Left renal cortex interstitium (tissue), 4 donors: ENCODE measurements at regions not wholly inside any gene's neighbourhood (a gene's known extent, or its start where the extent isn't known, plus 50 kb on each side); places are given as distances from the start of the nearest gene placed in this dataset.
"Not testable (repeated sequence)": the region's sequence is repeated elsewhere in the genome, so short reads cannot be mapped to it uniquely, and the experiment has no call there.

Experiments used
- DNase-seq, 4 donors: peaks; one replicate each; pipeline ENCODE4 v3.0.0-alpha.2; 2013; ENCODE audit warnings: low read depth in 4 of 4, low spot score in 2 of 4, missing footprints in 1 of 4

DNA sequence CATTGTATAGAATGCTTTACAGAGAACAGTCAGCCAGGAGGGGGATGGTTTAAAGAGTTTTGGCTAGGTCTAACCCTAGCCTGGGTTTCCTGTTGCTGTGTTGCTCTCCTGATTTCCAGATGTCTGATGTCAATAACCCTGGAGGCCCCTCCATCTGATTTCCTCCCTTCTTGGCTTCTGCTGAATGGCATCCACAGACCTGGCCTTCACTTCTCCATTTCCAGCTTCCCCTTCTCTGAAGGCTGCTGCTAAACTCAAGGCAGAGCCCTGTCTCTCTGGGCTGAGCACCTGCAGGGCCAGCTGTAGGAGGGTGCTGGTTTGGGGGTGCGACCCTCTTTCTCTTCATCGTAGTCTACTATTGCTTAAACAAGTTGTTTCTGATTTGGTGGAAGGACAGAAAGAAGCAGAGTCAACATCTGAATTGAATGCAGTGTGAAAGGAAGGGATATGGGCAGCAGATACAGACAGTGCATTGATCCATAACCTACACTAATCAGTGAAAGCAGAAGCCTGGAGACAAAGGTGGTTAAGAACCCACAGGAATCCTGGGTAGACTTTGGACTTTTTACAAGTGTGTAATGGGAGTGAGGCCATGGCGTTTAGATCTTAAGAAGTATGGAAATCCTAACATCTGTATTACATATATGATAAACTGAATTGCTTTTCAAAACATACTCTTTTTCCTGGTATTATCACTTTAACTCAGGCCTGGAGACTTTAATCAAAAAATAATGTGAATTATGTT is 153.6 kb downstream of the HRH4 start:
- DNase-seq, result no peak

DNA sequence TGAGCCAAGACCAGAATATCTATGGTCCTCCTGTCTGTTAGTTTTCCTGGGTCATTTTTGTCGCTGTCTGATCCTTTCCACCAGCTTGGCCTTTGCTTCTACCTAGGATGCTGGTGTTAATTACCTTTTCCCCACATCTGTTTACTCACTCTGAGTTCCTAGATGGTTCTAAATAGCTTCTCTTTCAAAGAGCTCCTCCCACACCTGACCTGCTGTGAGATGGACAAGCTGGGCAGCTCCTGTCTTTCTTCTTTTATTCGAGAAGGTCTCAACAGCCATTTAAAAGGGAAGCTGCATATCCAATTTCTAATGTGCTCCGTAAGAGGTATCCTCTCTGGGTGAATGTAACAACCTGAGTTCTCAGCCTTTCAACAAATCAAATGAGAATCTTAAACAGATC is 156.2 kb downstream of the HRH4 start:
- peak in 2 of 4 donors; percentile 34 to 60 for DNase-seq

GRCh38 chr18:24624421-24624820 is 164.0 kb downstream of the HRH4 start:
- DNase-seq, result not testable (repeated sequence)

- no peak for DNase-seq
These were observed 167.3 kb downstream of the HRH4 start for GRCh38 chr18:24627644-24628315.

GRCh38 chr18:24628326-24628725 is 167.9 kb downstream of the HRH4 start:
- DNase-seq, result no peak

DNA sequence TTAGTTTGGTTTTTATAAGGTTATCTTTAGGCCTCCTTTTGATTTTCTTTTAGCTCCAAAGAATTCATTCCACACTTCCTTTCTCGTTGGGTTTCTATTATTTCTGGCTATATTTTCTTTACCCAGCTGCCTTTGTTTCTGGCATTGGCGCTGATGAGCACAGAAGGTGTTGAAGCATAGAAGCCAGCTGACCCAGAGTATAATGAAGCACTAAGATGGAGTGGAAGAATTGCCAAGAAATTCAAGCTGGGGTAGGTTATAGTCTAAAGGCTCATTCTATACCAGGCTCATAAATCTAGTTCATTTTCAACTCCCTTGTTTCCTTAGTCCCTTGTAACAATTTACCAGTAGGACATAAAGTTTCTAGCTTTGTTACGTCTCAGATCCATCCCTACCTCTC is 169.5 kb downstream of the HRH4 start:
- DNase-seq, result no peak

DNA sequence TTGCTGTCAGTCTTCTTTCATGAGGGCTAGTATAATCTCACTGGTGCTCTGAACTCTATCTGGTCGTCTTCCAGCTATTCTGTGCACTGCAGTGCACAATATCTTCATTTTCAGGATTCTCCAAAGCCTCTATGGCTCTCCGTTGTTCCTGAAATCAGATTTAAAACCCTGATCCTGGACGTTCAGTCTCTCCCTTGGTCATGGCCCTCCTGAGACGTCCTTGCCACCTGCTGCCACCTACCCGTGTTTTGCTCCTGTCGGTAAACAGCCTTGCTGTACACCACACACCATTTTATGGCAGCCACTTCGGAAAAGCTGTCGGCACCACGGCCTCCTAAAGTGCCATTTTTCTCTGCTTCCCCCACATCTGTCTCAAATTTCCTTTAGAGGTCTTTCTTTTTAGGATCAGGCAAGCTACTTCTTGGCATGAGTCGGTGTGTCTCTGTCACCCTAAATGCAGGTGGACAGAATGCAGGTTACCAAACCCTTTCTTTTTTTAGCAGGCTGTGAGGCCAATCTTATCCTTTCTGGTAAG is 170.0 kb downstream of the HRH4 start:
- DNase-seq, result no peak

DNA sequence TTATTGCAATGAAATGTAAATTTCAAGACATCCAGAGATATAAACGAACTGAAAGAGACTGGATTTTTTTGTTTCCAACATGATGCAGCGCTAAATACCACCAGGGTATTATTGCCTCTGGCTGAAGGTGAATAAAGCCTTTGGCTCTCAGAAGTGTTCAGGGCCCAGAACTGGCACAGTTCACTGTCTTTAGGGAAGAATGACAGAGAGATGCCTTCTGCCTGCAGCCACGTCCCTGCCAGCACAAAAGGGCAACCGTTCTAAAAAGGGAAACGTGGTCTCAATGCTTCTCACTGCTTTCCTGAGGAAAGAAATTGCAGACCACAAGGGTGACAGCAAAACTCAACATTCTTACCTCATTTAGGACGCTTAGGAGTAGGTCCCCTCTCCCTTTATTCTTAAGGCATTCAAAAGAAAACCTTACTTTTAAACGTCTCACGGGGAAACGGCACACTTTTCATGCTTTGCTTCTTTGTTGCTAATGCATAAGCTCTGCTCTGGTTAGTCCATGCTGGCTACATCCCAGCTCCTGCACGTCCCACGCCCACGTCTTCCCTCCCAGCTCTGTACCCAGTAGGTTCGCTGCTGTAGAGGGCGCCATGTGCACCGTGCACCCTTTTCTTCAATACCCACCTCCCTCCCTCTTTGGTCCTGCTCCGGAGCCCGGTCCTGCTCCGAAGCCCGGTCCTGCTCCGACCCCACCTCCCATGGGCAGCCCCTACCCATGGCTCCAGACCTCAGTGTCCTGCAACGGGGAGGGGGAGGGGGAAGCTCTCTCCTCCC is 171.0 kb downstream of the HRH4 start:
- DNase-seq, result no peak

DNA sequence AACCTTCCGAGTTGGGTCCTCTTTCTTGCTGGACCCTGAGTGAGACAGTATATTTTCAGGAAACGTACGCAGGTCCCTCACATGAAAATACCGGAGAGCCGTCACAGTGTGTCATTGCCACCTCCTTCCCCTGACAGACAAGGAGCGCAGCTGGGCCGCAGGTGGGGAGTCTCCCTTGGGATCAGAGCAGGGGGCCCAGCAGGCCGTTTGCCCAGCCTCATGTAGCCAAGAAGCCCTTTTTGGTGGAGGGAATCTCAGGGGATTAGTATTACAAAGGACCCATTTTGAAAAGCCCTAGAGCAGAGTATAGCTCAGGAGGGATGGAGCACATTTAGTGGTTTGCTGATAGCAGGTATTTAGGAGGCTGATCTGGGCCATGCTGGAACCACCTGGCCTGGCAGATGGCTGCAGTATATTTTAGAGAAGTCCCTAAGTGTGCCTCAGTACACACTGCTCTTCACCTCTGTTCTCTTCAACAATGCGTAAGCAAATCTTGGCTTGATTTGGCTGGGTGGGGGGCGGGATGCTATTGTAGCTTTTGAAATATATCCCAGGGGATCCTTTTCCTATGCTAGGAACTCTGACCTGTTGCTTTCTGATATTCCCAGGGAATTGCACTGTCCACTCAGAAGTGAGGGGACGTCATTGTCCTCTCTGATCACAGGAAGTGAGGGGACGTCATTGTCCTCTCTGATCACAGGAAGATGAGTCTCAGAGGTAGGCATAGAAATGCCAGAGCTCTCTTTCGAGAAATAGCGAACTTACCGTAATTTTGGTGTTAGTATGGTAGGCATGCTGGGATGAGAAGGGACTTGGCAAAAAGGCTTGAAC is 171.9 kb downstream of the HRH4 start:
- no peak for DNase-seq

DNA sequence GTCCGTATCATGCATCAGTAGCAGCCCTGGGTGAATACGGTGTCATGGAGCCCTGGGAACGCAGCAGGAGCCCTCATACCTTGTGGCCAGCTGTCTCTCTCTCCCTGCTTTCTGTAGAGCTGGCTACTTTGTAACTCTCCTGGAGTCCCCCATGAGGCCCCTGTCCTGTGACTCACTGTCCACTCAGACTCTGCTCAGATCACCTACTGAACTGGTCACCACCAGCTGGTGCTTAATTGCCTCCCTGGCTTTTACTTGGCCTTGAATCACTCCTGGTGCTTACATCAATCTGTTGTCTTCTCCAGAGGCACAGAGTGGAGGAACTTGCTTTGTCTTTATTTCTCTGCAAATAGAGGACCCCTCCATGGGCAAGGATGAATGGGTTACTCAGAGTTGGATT is 172.7 kb downstream of the HRH4 start:
- DNase-seq, result no peak

DNA sequence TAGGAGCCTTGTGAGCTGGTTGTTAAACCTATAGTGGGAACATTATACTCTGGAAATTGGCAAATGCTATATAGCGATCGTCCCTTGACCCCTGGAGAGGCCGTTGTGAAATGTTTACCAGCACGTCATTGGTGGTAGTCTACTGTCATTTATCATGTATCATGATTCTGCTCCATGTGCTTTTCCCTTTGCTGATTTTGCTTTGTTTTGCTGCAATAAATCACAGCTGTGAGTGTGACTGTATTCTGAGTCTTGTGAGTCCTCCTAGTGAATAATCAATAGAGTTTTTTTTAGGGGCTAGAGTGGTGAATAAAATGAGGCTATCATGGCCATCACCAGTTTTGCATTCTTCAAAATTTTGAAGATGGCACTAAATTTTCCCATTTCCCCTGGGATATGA is 189.1 kb downstream of the HRH4 start:
- no peak for DNase-seq

GRCh38 chr18:24651434-24651833 is 191.0 kb downstream of the HRH4 start:
- DNase-seq, result no peak

- DNase-seq, result peak in 2 of 4 donors; percentile 24 to 41
These were observed 195.6 kb downstream of the HRH4 start for GRCh38 chr18:24656050-24656449.

DNA sequence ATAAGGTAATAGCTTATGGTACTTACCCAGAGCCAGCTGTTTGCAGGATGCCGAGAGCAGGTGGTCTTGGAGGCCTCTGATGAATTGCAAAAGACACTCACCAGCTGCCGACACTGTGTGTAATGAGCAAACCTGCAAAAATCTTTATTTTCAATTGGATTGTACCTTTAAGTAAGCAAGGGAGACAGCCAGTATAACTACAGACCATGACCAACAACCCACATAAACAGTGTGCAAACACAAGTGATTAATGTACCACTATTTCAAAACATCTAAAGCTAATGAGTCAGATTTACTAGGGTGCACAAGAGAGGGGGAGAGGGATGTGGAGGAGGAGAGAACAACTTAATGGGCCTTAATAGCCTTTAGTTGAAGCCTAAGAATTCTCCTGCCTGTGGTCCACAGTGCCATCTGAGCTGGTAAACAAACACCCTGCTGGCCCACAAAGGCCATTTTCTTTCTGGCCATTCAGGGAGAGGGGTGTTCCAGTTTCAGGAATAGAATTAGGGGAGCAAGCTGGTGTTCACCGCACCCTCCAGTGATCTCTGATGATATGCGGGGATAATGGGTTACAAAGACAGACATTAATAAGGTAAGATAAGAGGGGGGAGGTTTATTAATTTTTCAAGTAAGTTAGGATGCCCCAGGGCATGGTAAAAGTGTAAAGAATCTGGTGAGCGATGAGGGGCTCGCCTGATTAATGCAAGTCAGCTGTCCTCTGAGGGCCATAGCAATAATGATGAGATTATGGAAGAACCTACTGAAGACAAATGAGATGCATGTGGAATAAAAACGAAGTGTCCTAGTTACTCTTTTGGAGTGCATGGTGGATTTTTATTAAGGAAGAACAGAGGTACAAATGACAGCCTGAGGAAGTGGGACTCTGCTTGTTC is 196.4 kb downstream of the HRH4 start:
- peak; percentile 54 to 79 (median 76) for DNase-seq

DNA sequence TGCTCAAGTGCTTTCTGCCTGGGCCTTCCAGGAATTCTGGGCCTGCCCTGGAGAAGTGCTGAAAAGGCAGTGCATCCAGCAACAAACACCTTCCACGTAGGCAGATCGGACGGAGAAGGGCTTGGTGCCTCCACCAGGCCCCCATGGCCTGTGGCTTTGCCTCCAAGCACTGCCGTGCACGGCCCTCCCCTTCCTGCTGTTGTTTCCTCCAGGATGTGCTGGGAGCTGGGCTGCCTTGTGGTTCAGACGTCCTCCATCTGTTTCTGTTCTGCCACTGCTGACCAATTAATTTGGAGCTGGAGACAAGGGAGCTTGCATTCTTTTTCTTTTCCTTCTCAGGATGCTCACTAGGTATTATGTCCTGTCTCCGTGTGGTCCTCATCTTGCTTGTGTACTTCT is 197.0 kb downstream of the HRH4 start:
- DNase-seq, result no peak

DNA sequence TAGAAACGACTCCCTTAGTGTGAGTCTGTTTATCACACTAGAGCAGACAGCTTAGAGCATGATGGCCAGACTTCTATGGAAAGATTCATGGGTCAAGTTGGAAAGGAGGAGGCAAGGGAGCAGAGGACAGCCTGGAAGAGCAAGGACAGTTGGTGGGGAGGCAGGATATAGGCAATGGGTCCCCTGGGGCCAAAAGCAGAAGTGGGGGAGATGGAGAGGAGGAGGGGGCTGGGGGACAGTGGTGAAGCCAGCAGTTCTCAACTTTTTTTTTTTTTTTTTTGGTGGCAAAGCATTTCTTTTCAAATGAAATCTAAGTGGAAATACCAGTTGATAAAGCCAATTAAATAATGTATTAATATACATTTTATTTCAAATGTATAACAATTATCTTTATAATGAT is 197.9 kb downstream of the HRH4 start:
- DNase-seq, result no peak

DNA sequence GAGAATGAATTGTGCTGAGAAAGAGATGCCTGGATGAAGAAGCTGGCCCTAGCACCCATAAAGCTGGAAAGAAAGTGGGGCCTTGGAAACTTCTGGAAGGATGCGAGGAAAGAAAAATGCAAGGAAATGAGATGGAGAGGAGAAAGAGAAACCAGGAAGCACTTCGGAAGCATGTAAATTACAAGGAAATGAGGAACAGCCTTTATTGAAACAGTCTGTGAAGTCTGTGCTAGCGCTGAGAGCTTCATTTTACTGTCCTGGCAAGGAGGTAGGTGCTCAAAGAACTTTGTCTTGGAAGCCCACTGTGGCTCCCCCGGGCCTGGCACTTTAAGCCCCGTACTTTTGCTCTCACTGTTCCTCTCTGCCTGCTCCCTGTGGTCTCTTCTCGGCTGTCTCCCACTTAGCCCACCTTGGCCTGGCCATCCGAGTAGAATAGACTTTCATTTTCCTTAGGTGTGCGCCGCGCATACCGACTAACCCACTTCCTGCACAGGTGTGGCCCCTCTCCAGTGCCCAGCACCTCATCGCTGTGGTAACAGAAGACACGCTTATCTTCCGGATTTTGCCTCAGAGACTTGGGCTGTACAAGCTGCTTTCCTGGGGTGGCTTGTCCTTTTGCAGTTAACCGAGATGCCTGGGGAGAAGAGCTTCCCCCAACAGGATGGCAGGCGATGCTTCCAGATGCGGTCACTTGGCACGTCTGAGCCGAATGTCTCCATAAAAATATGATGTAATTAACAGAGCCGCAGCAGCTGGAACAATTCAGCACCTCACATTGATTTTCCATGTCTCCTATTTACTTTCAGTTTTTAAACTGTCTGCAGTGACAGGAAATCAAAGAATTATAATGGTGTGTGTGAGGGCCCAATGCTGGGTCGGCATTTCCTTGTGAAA is 199.6 kb downstream of the HRH4 start:
- DNase-seq, result no peak

DNA sequence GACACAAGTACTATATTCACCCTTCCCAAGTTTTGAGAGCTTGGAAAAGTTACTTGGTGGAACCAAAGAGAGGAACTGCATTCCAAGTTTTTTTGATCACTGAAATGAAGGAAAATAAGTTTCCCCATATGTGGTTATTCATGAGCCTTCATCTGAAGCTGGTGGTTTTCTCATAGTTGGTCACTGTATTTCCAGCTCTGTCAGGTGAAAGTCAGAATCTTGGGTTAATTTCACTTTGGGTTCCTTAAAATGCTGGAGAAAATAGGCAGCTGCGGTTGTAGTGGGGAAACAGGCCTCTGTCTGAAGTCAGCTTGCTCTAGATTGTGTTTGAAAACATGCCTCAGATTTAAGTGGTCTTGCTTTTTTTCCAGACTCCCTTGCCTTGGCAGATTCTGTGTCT is 200.5 kb downstream of the HRH4 start:
- DNase-seq, result no peak
